HUES48 (cell line): ENCODE measurements at regions not wholly inside any gene's neighbourhood (a gene's known extent, or its start where the extent isn't known, plus 50 kb on each side); places are given as distances from the start of the nearest gene placed in this dataset.
"Not testable (repeated sequence)": the region's sequence is repeated elsewhere in the genome, so short reads cannot be mapped to it uniquely, and the experiment has no call there.

ENCODE experiments used
- H3K27ac ChIP-seq: one replicate; pipeline ENCODE4 v1.7.0; 2013; ENCODE audit warnings: low read depth, low read length, inconsistent platforms
- H3K27me3 ChIP-seq: 2 replicates; pipeline ENCODE4 v1.6.1; 2013; ENCODE audit warnings: mild to moderate bottlenecking, low read length; ENCODE audit not compliant: control insufficient read depth, insufficient read depth
- H3K36me3 ChIP-seq: 2 replicates; pipeline ENCODE4 v1.6.1; 2013; ENCODE audit warnings: low read length; ENCODE audit not compliant: control insufficient read depth, insufficient read depth
- H3K4me1 ChIP-seq: 2 replicates; pipeline ENCODE4 v1.6.1; 2013; ENCODE audit warnings: mild to moderate bottlenecking, low read length; ENCODE audit not compliant: control insufficient read depth, insufficient read depth
- H3K4me3 ChIP-seq: 2 replicates; pipeline ENCODE4 v1.5.1; 2013; ENCODE audit warnings: mild to moderate bottlenecking, low read depth, low read length
- H3K9ac ChIP-seq: 2 replicates; pipeline ENCODE4 v1.6.1; 2013; ENCODE audit warnings: mild to moderate bottlenecking, low read depth, low read length, moderate library complexity
- H3K9me3 ChIP-seq: 2 replicates; pipeline ENCODE4 v1.6.1; 2013; ENCODE audit warnings: low read length; ENCODE audit not compliant: control insufficient read depth, insufficient read depth

- H3K9me3 ChIP-seq, result no peaks in the 10 kb centered on the region
- no peaks in the 10 kb centered on the region for H3K36me3 ChIP-seq
- H3K27ac ChIP-seq, result no peak overlapping the region
- no peak overlapping the region for H3K9ac ChIP-seq
- H3K4me3 ChIP-seq, result no peak overlapping the region
- no peaks in the 10 kb centered on the region for H3K27me3 ChIP-seq
- no peaks in the 10 kb centered on the region for H3K4me1 ChIP-seq
These were observed 266.2 kb upstream of the IRX1 start for GRCh38 chr5:3329427-3329826.

DNA sequence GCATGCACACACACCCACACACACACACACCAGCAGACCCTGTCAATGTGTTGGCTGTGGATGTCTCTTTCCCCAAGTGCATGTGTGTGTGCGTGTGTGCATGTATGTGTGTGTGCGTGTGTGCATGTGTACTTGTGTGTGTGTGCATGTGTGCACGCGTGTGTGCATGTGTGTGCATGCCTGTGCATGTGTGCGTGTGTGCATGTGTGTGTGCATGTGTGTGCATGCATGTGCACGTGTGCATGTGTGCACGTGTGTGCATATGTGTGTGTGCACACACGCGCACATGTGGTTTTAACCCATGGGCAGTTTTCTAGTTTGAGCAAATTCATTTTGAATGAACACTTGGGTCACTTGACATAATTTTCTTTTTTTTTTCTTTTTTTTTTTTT, 268.8 kb upstream of the IRX1 start:
- H3K36me3 ChIP-seq, result no peaks in the 10 kb centered on the region
- H3K27me3 ChIP-seq, result no peaks in the 10 kb centered on the region
- H3K9ac ChIP-seq, result no peak overlapping the region
- H3K4me1 ChIP-seq, result no peaks in the 10 kb centered on the region
- H3K9me3 ChIP-seq, result peaks cover 4% of the 10 kb centered on the region; the same call in 1 of the 2 replicates
- no peak overlapping the region for H3K27ac ChIP-seq
- H3K4me3 ChIP-seq, result no peak overlapping the region

- Histone ChIP-seq H3K9me3 (peaks cover 4% of the 10 kb centered on the region; the same call in 1 of the 2 replicates), H3K4me3 (no peak overlapping the region), H3K27me3 (no peaks in the 10 kb centered on the region), H3K4me1 (no peaks in the 10 kb centered on the region), H3K9ac (no peak overlapping the region), H3K27ac (no peak overlapping the region), H3K36me3 (no peaks in the 10 kb centered on the region)
These were observed 269.4 kb upstream of the IRX1 start for GRCh38 chr5:3325972-3326840.

GRCh38 chr5:3325201-3325971, 270.2 kb upstream of the IRX1 start:
- no peaks in the 10 kb centered on the region for H3K4me1 ChIP-seq
- H3K4me3 ChIP-seq, result no peak overlapping the region
- peaks cover 4% of the 10 kb centered on the region; the same call in 1 of the 2 replicates for H3K9me3 ChIP-seq
- H3K27ac ChIP-seq, result no peak overlapping the region
- H3K36me3 ChIP-seq, result no peaks in the 10 kb centered on the region
- H3K9ac ChIP-seq, result no peak overlapping the region
- no peaks in the 10 kb centered on the region for H3K27me3 ChIP-seq

GRCh38 chr5:3324421-3325101, 271.1 kb upstream of the IRX1 start:
- Histone ChIP-seq H3K9me3 (peaks cover 4% of the 10 kb centered on the region; the same call in 1 of the 2 replicates), H3K4me1 (no peaks in the 10 kb centered on the region), H3K4me3 (no peak overlapping the region), H3K9ac (no peak overlapping the region), H3K36me3 (no peaks in the 10 kb centered on the region), H3K27ac (no peak overlapping the region), H3K27me3 (no peaks in the 10 kb centered on the region)

DNA sequence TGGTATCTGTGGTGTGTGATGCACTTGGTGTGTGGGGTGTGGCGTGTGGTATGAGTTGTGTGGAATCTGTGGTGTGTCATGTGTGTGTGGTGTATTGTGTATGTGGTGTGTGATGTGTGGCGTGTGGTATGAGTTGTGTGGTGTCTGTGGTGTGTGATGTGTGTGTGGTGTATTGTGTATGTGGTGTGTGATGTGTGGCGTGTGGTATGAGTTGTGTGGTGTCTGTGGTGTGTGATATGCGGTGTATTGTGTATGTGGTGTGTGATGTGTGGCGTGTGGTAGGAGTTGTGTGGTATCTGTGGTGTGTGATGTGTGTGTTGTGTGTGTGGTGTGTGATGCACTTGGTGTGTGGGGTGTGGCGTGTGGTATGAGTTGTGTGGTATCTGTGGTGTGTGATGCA, 271.7 kb upstream of the IRX1 start:
- not testable (repeated sequence) for H3K36me3 ChIP-seq, H3K27me3 ChIP-seq, H3K9me3 ChIP-seq, H3K4me3 ChIP-seq, H3K4me1 ChIP-seq, H3K9ac ChIP-seq, H3K27ac ChIP-seq

GRCh38 chr5:3323144-3323543, 272.5 kb upstream of the IRX1 start:
- Histone ChIP-seq H3K27me3 (no peaks in the 10 kb centered on the region), H3K4me3 (no peak overlapping the region), H3K4me1 (no peaks in the 10 kb centered on the region), H3K27ac (no peak overlapping the region), H3K36me3 (no peaks in the 10 kb centered on the region), H3K9me3 (peaks cover 4% of the 10 kb centered on the region; the same call in 1 of the 2 replicates), H3K9ac (no peak overlapping the region)

DNA sequence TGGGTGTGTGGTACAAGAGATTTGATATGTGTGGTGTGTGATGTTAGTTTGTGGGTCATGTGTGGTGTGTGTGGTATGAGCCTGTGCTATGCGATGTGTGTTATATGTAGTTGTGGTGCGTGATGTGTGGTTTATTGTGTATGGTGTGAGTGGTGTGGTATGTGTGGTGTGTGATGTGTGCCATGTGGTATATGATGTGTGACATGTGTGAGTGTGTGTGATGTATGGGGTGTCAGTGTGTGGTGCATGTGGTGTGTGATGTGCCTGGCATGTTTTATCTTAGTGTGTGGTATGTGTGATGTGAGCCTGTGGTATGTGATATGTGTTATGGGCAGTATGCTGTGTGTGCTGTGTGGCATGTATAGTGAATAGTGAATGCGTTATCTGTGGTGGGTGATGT, 273.0 kb upstream of the IRX1 start:
- H3K27me3 ChIP-seq, result no peaks in the 10 kb centered on the region
- no peaks in the 10 kb centered on the region for H3K4me1 ChIP-seq
- no peak overlapping the region for H3K9ac ChIP-seq

GRCh38 chr5:3321923-3322322, 273.7 kb upstream of the IRX1 start:
- Histone ChIP-seq H3K27ac (no peak overlapping the region), H3K9me3 (peaks cover 4% of the 10 kb centered on the region; the same call in 1 of the 2 replicates), H3K4me3 (no peak overlapping the region), H3K36me3 (no peaks in the 10 kb centered on the region), H3K9ac (no peak overlapping the region), H3K27me3 (no peaks in the 10 kb centered on the region), H3K4me1 (no peaks in the 10 kb centered on the region)

More for the DNA sequence above, 273.0 kb upstream of the IRX1 start:
- Histone ChIP-seq H3K9me3 (peaks cover 4% of the 10 kb centered on the region; the same call in 1 of the 2 replicates), H3K4me3 (no peak overlapping the region), H3K27ac (no peak overlapping the region), H3K36me3 (no peaks in the 10 kb centered on the region)

- no peaks in the 10 kb centered on the region for H3K36me3 ChIP-seq
- no peak overlapping the region for H3K9ac ChIP-seq
- no peak overlapping the region for H3K27ac ChIP-seq
- no peak overlapping the region for H3K4me3 ChIP-seq
- H3K9me3 ChIP-seq, result peaks cover 4% of the 10 kb centered on the region; the same call in 1 of the 2 replicates
- H3K4me1 ChIP-seq, result no peaks in the 10 kb centered on the region
- no peaks in the 10 kb centered on the region for H3K27me3 ChIP-seq
These were observed 274.4 kb upstream of the IRX1 start for GRCh38 chr5:3321119-3321760.
